ENCODE measurements at regions not wholly inside any gene's neighbourhood (a gene's known extent, or its start where the extent isn't known, plus 50 kb on each side); places are given as distances from the start of the nearest gene placed in this dataset.

DNA sequence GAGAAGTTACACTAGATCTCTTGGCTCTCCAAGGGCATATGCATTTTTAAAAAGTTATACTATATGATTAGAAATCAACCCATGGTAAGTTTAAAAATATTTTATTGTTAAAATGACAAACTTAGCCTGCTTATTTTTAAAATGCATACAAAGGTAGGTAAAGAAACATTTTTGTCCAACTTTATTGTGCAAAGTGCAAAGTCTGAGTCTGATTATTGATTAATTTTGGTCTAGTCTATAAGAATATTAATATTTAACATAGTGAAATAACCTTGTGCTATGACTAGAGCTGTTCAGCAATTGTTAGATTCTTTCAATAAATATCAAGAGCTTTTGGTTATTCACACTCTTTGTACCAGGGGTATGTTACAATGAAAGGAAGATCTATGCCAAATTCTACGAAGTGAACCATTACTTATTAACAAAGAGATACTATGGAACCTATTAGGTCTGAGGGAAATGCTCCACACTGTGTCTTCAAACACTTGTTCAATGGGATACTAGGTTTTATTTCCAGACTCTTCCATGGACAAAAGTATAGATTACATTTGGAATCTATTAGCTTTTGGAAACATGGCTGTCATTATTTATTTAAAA lies 70.4 kb downstream of the DIPK2A start:
- DNase-seq, result no peak
- H3K27me3 Mint-ChIP-seq (ENCODE audit: unreplicated experiment), result no peaks in the 10 kb centered on the region
- TF ChIP-seq, protein P1, sequence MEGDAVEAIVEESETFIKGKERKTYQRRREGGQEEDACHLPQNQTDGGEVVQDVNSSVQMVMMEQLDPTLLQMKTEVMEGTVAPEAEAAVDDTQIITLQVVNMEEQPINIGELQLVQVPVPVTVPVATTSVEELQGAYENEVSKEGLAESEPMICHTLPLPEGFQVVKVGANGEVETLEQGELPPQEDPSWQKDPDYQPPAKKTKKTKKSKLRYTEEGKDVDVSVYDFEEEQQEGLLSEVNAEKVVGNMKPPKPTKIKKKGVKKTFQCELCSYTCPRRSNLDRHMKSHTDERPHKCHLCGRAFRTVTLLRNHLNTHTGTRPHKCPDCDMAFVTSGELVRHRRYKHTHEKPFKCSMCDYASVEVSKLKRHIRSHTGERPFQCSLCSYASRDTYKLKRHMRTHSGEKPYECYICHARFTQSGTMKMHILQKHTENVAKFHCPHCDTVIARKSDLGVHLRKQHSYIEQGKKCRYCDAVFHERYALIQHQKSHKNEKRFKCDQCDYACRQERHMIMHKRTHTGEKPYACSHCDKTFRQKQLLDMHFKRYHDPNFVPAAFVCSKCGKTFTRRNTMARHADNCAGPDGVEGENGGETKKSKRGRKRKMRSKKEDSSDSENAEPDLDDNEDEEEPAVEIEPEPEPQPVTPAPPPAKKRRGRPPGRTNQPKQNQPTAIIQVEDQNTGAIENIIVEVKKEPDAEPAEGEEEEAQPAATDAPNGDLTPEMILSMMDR (IDR thresholded peaks at IDR 0.05; ENCODE audit: partially characterized antibody, unreplicated experiment), result no peak
- H3K36me3 Mint-ChIP-seq (ENCODE audit: unreplicated experiment), result no peaks in the 10 kb centered on the region
- no peaks in the 10 kb centered on the region for H3K4me1 Mint-ChIP-seq (ENCODE audit: low read depth, unreplicated experiment)
- no peak overlapping the region for H3K27ac Mint-ChIP-seq (ENCODE audit: unreplicated experiment)
- no peaks in the 10 kb centered on the region for H3K9me3 Mint-ChIP-seq (ENCODE audit: unreplicated experiment)
- no peak overlapping the region for H3K4me3 Mint-ChIP-seq (ENCODE audit: unreplicated experiment)

DNA sequence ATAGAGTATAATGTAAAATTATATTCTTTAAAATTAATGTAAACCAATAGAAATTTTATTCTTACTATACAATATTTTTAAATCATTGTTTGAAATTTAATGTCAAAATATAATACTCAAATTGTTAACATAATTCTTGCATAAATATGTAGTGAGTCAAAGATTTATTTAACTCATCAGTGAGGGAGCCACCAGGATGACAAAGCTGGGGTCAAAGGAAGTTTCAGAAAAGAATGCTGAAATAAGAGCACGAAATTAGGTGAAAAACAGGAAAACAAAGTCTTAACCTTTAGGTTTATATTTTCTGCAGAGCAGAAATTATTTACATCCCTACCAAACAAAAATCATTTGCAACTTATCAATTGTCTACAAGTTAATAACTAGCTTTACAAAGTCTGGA lies 74.1 kb downstream of the DIPK2A start:
- no peaks in the 10 kb centered on the region for H3K4me1 Mint-ChIP-seq (ENCODE audit: low read depth, unreplicated experiment)
- TF ChIP-seq, protein P1 (IDR thresholded peaks at IDR 0.05; ENCODE audit: partially characterized antibody, unreplicated experiment), result no peak
- no peak for DNase-seq
- H3K9me3 Mint-ChIP-seq (ENCODE audit: unreplicated experiment), result peaks cover under 1% of the 10 kb centered on the region
- H3K27ac Mint-ChIP-seq (ENCODE audit: unreplicated experiment), result no peak overlapping the region
- no peaks in the 10 kb centered on the region for H3K27me3 Mint-ChIP-seq (ENCODE audit: unreplicated experiment)
- no peaks in the 10 kb centered on the region for H3K36me3 Mint-ChIP-seq (ENCODE audit: unreplicated experiment)
- H3K4me3 Mint-ChIP-seq (ENCODE audit: unreplicated experiment), result no peak overlapping the region

GRCh38 chr3:144049374-144049773 lies 77.8 kb downstream of the DIPK2A start:
- Mint-ChIP-seq H3K36me3 (ENCODE audit: unreplicated experiment) (no peaks in the 10 kb centered on the region), H3K27ac (ENCODE audit: unreplicated experiment) (no peak overlapping the region), H3K4me3 (ENCODE audit: unreplicated experiment) (no peak overlapping the region), H3K9me3 (ENCODE audit: unreplicated experiment) (peaks cover 2% of the 10 kb centered on the region), H3K27me3 (ENCODE audit: unreplicated experiment) (no peaks in the 10 kb centered on the region), H3K4me1 (ENCODE audit: low read depth, unreplicated experiment) (no peaks in the 10 kb centered on the region)
- TF ChIP-seq, protein P1 (IDR thresholded peaks at IDR 0.05; ENCODE audit: partially characterized antibody, unreplicated experiment), result no peak
- DNase-seq, result no peak

- H3K4me1 Mint-ChIP-seq (ENCODE audit: low read depth, unreplicated experiment), result no peaks in the 10 kb centered on the region
- no peak overlapping the region for H3K4me3 Mint-ChIP-seq (ENCODE audit: unreplicated experiment)
- H3K27me3 Mint-ChIP-seq (ENCODE audit: unreplicated experiment), result no peaks in the 10 kb centered on the region
- DNase-seq, result no peak
- TF ChIP-seq, protein P1 (IDR thresholded peaks at IDR 0.05; ENCODE audit: partially characterized antibody, unreplicated experiment), result no peak
- H3K36me3 Mint-ChIP-seq (ENCODE audit: unreplicated experiment), result no peaks in the 10 kb centered on the region
- H3K27ac Mint-ChIP-seq (ENCODE audit: unreplicated experiment), result no peak overlapping the region
- peaks cover 2% of the 10 kb centered on the region for H3K9me3 Mint-ChIP-seq (ENCODE audit: unreplicated experiment)
These were observed 79.6 kb downstream of the DIPK2A start for GRCh38 chr3:144051211-144051610.

DNA sequence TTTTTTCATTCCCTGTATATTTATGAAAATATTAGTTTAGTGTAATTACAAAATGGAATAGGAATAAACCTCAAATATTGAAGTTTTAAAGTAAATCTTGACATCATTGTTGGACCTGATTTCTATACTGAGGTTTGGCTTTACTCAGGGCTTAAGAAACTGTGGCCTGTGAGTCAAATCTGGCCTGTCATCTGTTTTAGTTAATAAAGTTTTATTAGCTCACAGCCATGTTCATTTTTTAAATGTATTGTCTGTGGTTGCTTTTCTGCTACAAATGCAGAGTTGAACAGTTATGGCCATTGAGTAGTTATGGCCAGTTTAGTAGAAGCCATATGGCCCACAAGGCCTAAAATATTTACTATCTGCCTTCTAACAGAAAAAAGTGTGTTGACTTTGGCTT lies 80.7 kb downstream of the DIPK2A start:
- DNase-seq, result no peak
- TF ChIP-seq, protein P1 (IDR thresholded peaks at IDR 0.05; ENCODE audit: partially characterized antibody, unreplicated experiment), result no peak
- Mint-ChIP-seq H3K36me3 (ENCODE audit: unreplicated experiment) (no peaks in the 10 kb centered on the region), H3K4me3 (ENCODE audit: unreplicated experiment) (no peak overlapping the region), H3K27ac (ENCODE audit: unreplicated experiment) (no peak overlapping the region), H3K9me3 (ENCODE audit: unreplicated experiment) (peaks cover 2% of the 10 kb centered on the region), H3K4me1 (ENCODE audit: low read depth, unreplicated experiment) (no peaks in the 10 kb centered on the region), H3K27me3 (ENCODE audit: unreplicated experiment) (no peaks in the 10 kb centered on the region)

Measured in glutamatergic neuron (in vitro differentiated cells).